ENCODE measurements at regions not wholly inside any gene's neighbourhood (a gene's known extent, or its start where the extent isn't known, plus 50 kb on each side); places are given as distances from the start of the nearest gene placed in this dataset.
"Not testable (repeated sequence)": the region's sequence is repeated elsewhere in the genome, so short reads cannot be mapped to it uniquely, and the experiment has no call there.

- DNase-seq (ENCODE audit: low read depth in 1 of 2, low spot score in 1 of 2) = not testable (repeated sequence)
Measured at GRCh38 chr1:199095628-199096027, 456.8 kb downstream of the PTPRC start.

- no peak for DNase-seq (ENCODE audit: low read depth in 1 of 2, low spot score in 1 of 2)
Measured at GRCh38 chr1:199096591-199096990, 457.8 kb downstream of the PTPRC start.

- DNase-seq (ENCODE audit: low read depth in 1 of 2, low spot score in 1 of 2) = no peak
Measured at GRCh38 chr1:199098468-199098867, 459.6 kb downstream of the PTPRC start.

- no peak for DNase-seq (ENCODE audit: low read depth in 1 of 2, low spot score in 1 of 2)
Measured at GRCh38 chr1:199101139-199101538, 462.3 kb downstream of the PTPRC start.

- no peak for DNase-seq (ENCODE audit: low read depth in 1 of 2, low spot score in 1 of 2)
Measured at GRCh38 chr1:199101635-199102034, 462.8 kb downstream of the PTPRC start.

- DNase-seq (ENCODE audit: low read depth in 1 of 2, low spot score in 1 of 2) = no peak
Measured at GRCh38 chr1:199102239-199102638, 463.4 kb downstream of the PTPRC start.

- no peak for DNase-seq (ENCODE audit: low read depth in 1 of 2, low spot score in 1 of 2)
Measured at GRCh38 chr1:199109160-199109559, 470.3 kb downstream of the PTPRC start.

- no peak for DNase-seq (ENCODE audit: low read depth in 1 of 2, low spot score in 1 of 2)
Measured at GRCh38 chr1:199112365-199112764, 473.5 kb downstream of the PTPRC start.

GRCh38 chr1:199113265-199113869 lies 474.5 kb downstream of the PTPRC start:
- peak; percentile 5 to 26 for DNase-seq (ENCODE audit: low read depth in 1 of 2, low spot score in 1 of 2)

GRCh38 chr1:199116488-199116887 lies 477.6 kb downstream of the PTPRC start:
- no peak for DNase-seq (ENCODE audit: low read depth in 1 of 2, low spot score in 1 of 2)

GRCh38 chr1:199121047-199121446 lies 482.2 kb downstream of the PTPRC start:
- no peak for DNase-seq (ENCODE audit: low read depth in 1 of 2, low spot score in 1 of 2)

- no peak for DNase-seq (ENCODE audit: low read depth in 1 of 2, low spot score in 1 of 2)
Measured at GRCh38 chr1:199122085-199122484, 483.2 kb downstream of the PTPRC start.

GRCh38 chr1:199122532-199123311 lies 483.9 kb downstream of the PTPRC start:
- no peak for DNase-seq (ENCODE audit: low read depth in 1 of 2, low spot score in 1 of 2)

- DNase-seq (ENCODE audit: low read depth in 1 of 2, low spot score in 1 of 2) = no peak
Measured at GRCh38 chr1:199123615-199124014, 484.8 kb downstream of the PTPRC start.

GRCh38 chr1:199124351-199124750 lies 485.5 kb downstream of the PTPRC start:
- no peak for DNase-seq (ENCODE audit: low read depth in 1 of 2, low spot score in 1 of 2)

GRCh38 chr1:199129247-199129646 lies 490.4 kb downstream of the PTPRC start:
- no peak for DNase-seq (ENCODE audit: low read depth in 1 of 2, low spot score in 1 of 2)

- no peak for DNase-seq (ENCODE audit: low read depth in 1 of 2, low spot score in 1 of 2)
Measured at GRCh38 chr1:199132006-199132405, 493.2 kb downstream of the PTPRC start.

GRCh38 chr1:199135901-199136300 lies 497.1 kb downstream of the PTPRC start:
- DNase-seq (ENCODE audit: low read depth in 1 of 2, low spot score in 1 of 2) = no peak

GRCh38 chr1:199138061-199138460 lies 499.2 kb downstream of the PTPRC start:
- DNase-seq (ENCODE audit: low read depth in 1 of 2, low spot score in 1 of 2) = no peak

- no peak for DNase-seq (ENCODE audit: low read depth in 1 of 2, low spot score in 1 of 2)
Measured at GRCh38 chr1:199149591-199149990, 510.8 kb downstream of the PTPRC start.

- no peak for DNase-seq (ENCODE audit: low read depth in 1 of 2, low spot score in 1 of 2)
Measured at GRCh38 chr1:199150756-199151155, 511.9 kb downstream of the PTPRC start.

- DNase-seq (ENCODE audit: low read depth in 1 of 2, low spot score in 1 of 2) = no peak
Measured at GRCh38 chr1:199151634-199152425, 513.0 kb downstream of the PTPRC start.
